ENCODE measurements at regions not wholly inside any gene's neighbourhood (a gene's known extent, or its start where the extent isn't known, plus 50 kb on each side); places are given as distances from the start of the nearest gene placed in this dataset.

DNA sequence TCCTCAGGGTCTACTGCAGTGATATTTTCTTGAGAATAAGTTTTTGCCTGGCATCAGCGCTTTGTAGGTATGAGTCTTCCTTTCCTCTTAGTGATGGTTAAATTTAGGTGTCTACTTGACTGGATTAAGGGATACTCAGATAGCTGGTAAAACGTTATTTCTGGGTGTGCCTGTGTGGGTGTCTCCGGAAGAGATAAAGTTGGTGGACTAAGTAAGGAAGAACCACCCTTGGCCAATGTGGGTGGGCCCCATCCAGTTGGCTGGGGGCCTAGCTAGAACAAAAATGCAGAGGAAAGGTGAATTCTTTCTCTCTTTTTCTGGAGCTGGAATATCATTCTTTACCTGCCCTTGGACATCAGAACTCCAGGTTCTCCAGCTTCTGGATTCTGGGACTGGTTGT, 138.8 kb downstream of the ADCYAP1R1 start:
- TF ChIP-seq, protein P1, sequence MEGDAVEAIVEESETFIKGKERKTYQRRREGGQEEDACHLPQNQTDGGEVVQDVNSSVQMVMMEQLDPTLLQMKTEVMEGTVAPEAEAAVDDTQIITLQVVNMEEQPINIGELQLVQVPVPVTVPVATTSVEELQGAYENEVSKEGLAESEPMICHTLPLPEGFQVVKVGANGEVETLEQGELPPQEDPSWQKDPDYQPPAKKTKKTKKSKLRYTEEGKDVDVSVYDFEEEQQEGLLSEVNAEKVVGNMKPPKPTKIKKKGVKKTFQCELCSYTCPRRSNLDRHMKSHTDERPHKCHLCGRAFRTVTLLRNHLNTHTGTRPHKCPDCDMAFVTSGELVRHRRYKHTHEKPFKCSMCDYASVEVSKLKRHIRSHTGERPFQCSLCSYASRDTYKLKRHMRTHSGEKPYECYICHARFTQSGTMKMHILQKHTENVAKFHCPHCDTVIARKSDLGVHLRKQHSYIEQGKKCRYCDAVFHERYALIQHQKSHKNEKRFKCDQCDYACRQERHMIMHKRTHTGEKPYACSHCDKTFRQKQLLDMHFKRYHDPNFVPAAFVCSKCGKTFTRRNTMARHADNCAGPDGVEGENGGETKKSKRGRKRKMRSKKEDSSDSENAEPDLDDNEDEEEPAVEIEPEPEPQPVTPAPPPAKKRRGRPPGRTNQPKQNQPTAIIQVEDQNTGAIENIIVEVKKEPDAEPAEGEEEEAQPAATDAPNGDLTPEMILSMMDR (IDR thresholded peaks at IDR 0.05; ENCODE audit: insufficient read depth, low read depth, low read length) = no peak
- no peak for DNase-seq (ENCODE audit: low read depth)
- H3K4me3 ChIP-seq (ENCODE audit: low read depth, low read length) = no peak overlapping the region

DNA sequence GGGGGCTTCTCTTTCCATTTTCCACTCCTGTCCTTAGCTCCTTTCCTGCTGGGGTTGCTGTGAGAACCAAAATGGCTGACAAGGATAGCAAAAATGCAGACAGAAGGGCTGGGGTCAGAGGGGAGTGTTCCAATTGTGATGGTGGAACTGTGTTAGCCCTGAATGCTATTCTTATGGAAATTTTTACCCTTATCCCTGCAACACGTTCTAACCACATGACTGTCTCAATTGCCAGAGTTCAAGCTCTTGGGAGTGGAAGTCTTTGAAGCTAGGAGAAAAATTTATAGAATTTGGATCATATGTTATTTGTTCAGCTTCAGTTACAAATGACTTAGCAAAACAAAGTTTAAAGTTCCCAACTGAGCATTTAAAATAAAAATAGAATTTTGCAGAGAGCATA, 134.1 kb downstream of the ADCYAP1R1 start:
- no peak for DNase-seq (ENCODE audit: low read depth)

DNA sequence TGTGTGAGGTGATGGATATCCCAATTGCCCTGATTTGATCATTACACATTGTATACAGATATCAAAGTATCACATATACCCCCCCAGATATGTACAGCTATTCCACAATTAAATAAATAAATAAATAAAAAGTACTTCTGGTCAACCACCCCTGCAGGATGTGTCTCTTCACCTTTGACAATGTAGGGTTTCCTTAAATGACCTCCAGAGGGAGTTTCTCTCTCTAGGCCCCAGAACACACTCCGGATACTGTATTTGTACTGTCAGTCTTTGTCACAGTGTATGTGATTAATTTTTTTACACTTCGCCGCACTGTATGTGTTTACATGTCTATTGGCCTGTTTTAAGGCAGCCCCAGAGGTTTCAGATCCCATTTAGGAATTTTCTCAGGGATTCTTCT, 123.6 kb downstream of the ADCYAP1R1 start:
- H3K4me3 ChIP-seq (ENCODE audit: low read depth, low read length) = no peak overlapping the region
- TF ChIP-seq, protein P1 (IDR thresholded peaks at IDR 0.05; ENCODE audit: insufficient read depth, low read depth, low read length) = peak; percentile 5
- no peak for DNase-seq (ENCODE audit: low read depth)

More for the DNA sequence above, 134.1 kb downstream of the ADCYAP1R1 start:
- H3K4me3 ChIP-seq (ENCODE audit: low read depth, low read length) = no peak overlapping the region
- TF ChIP-seq, protein P1 (IDR thresholded peaks at IDR 0.05; ENCODE audit: insufficient read depth, low read depth, low read length) = no peak

DNA sequence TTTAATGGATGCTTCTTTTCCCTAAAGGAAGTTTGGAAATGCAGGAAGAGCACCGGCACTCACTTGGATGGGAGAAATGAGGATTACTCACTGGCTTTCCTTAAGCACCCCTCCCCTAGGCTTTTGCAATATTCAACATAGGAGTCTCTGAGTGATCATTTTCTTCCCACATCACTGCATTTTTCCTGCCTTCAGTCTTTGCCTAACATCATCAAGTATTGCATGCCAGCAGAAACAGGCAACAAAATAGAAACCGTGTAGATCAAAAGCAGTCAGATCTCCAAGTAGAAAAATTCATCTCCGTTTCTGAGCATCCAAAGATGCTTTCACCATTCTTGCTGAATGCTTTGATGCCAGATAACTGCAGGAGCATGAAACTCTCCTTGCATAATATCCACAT, 119.9 kb downstream of the ADCYAP1R1 start:
- TF ChIP-seq, protein P1 (IDR thresholded peaks at IDR 0.05; ENCODE audit: insufficient read depth, low read depth, low read length) = no peak
- H3K4me3 ChIP-seq (ENCODE audit: low read depth, low read length) = no peak overlapping the region
- no peak for DNase-seq (ENCODE audit: low read depth)

DNA sequence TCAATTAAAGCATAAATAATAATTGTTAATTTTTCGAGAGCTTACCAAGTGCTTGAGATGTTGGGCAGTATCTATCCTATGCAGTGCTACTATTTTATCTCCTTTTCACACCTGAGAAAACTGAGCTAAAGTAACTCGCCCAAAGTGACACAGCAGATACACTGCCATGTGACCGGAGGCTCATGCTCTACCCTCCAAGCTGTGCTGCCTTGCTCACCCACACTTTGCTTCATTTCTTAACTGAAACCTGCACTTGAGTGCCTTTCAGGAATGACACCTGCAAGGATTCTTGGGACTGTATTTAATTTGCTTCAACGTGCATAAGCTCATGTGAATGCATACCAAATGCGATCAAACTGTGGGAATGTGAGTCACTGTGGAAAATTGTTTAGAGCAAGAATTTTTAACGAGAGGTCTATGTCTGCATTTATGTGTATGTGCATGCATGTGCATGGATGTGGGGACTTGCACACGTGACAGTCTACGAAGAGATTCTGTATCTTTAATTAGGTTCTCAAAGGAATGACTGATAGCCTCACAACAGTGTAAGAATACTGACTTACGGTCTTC, 119.2 kb downstream of the ADCYAP1R1 start:
- no peak overlapping the region for H3K4me3 ChIP-seq (ENCODE audit: low read depth, low read length)
- no peak for DNase-seq (ENCODE audit: low read depth)
- TF ChIP-seq, protein P1 (IDR thresholded peaks at IDR 0.05; ENCODE audit: insufficient read depth, low read depth, low read length) = no peak

Data from fibroblast of villous mesenchyme (primary cell).